ENCODE measurements at regions not wholly inside any gene's neighbourhood (a gene's known extent, or its start where the extent isn't known, plus 50 kb on each side); places are given as distances from the start of the nearest gene placed in this dataset.

DNA sequence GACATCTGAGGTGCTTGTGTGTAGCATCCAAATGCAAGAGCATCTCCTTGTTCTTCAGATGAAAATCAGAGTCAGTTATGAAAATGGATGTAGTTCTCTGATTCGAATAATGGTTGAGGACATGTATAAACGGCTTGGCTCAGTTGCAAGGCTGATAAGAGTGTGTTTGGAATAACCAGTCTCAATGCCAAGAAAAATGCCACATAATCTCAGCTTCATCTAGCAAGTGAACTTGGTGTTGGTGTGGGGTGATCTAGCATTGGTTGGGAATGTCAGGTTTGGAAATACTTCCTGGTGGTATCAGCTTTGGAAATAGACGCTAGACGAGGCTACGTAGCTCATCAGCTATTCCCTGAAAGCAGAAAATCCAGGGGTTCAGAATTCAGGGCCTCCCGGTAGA, 362.0 kb downstream of the FGF9 start:
- TF ChIP-seq CTCF (IDR thresholded peaks at IDR 0.05; ENCODE audit: borderline replicate concordance, insufficient read depth, low read depth, low read length) = no peak
- no peak overlapping the region for H3K4me3 ChIP-seq (ENCODE audit: low read depth, low read length)

- no peak overlapping the region for H3K4me3 ChIP-seq (ENCODE audit: low read depth, low read length)
- TF ChIP-seq CTCF (IDR thresholded peaks at IDR 0.05; ENCODE audit: borderline replicate concordance, insufficient read depth, low read depth, low read length) = no peak
Observed at GRCh38 chr13:22039961-22040360, 369.1 kb downstream of the FGF9 start.

DNA sequence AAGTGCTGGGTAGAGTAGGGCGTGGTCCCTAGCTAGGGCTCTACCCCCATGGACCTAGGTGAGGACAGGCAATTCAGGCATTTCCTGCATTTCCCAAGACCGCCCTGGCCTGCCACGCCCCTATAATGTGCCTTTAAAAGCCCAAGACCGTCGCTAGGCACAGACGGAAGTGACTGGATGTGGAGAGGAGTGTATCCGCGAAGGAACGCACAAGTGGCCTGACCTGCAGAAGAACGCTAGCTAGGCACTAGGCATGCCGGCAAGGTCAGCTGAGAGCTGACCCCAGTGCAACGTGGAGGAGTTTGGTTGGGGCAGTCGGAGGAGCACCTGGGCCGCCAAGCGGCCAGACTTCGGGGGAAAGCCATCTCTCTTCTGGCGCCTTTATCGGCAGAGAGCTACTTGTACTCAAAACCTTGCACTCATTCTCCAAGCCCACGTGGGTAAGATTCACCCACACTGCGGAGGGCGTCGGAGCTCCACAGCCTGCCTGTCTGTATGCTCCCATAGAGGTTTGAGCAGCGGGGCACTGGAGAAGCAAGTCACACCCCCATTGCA, 370.0 kb downstream of the FGF9 start:
- TF ChIP-seq CTCF (IDR thresholded peaks at IDR 0.05; ENCODE audit: borderline replicate concordance, insufficient read depth, low read depth, low read length) = no peak
- H3K4me3 ChIP-seq (ENCODE audit: low read depth, low read length) = no peak overlapping the region

GRCh38 chr13:22041741-22042140, 370.9 kb downstream of the FGF9 start:
- no peak overlapping the region for H3K4me3 ChIP-seq (ENCODE audit: low read depth, low read length)
- no peak for TF ChIP-seq CTCF (IDR thresholded peaks at IDR 0.05; ENCODE audit: borderline replicate concordance, insufficient read depth, low read depth, low read length)

DNA sequence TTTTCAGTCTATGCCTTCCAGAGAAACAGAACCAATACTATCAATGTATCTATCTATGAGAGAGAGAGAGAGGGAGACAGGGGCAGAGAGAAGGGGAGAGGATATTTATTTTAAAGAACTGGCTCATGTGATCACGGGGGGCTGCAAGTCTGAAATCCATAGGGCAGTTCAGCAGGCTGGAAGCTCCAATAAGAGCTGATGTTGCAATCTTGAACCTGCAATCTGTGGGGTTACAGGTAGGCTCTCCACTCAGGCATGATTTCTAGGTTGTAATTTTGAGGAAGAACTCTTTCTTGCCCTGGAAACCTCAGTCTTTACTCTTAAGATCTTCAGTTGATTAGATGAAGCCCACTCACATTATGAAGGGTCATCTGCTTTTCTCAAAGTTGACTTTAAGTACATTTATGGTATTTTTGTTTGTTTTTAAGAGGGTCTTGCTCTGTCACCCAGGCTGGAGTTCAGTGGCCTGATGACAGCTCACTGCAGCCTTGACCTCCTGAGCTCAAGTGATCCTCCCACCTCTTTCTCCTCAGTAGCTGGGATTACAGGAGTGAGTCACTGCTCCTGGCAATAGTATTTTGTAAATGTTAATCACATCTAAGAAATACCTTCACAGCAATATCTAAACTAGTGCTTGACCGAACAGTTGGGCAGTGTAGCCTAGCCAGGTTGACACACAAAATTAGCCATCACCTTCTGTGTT, 376.4 kb downstream of the FGF9 start:
- no peak for TF ChIP-seq CTCF (IDR thresholded peaks at IDR 0.05; ENCODE audit: borderline replicate concordance, insufficient read depth, low read depth, low read length)
- no peak overlapping the region for H3K4me3 ChIP-seq (ENCODE audit: low read depth, low read length)

DNA sequence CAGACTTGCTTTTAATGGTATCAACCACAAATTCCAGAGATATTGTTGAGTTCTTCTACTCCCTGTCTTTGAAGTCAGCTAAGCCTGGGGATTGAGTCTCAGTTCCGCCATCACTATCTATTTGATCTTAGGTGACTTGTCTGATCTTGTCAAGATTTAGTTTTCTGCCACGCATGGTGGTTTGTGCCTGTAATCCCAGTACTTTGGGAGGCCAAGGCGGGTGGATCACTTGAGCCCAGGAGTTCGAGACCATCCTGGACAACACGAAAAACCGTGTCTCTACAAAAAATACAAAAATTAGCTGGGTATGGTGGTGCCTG, 376.9 kb downstream of the FGF9 start:
- TF ChIP-seq CTCF (IDR thresholded peaks at IDR 0.05; ENCODE audit: borderline replicate concordance, insufficient read depth, low read depth, low read length) = no peak
- H3K4me3 ChIP-seq (ENCODE audit: low read depth, low read length) = no peak overlapping the region

GRCh38 chr13:22049384-22049783, 378.5 kb downstream of the FGF9 start:
- no peak overlapping the region for H3K4me3 ChIP-seq (ENCODE audit: low read depth, low read length)
- no peak for TF ChIP-seq CTCF (IDR thresholded peaks at IDR 0.05; ENCODE audit: borderline replicate concordance, insufficient read depth, low read depth, low read length)

All from GM12875 (cell line).